ENCODE measurements at regions not wholly inside any gene's neighbourhood (a gene's known extent, or its start where the extent isn't known, plus 50 kb on each side); places are given as distances from the start of the nearest gene placed in this dataset.

GRCh38 chr10:105793071-105793470 is 1152.0 kb downstream of the SORCS3 start:
- no peak for DNase-seq (ENCODE audit: low spot score)

DNA sequence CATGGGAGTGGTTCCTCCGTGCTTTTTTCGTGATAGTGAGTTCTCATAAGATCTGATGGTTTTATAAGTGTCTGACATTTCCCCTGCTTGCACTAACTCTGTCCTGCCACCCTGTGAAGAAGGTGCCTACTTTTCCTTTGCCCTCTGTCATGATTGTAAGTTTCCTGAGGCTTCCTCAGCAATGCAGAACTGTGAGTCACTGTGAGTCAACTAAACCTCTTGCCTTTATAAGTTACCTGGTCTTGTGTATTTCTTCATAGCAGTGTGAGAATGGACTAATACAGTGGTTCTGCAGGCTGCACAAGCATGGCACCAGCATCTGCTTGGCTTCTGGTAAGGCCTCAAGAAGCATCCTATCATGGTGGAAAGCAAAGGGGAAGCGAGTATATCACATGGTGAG is 1144.6 kb downstream of the SORCS3 start:
- DNase-seq (ENCODE audit: low spot score): no peak

- DNase-seq (ENCODE audit: low spot score): no peak
These were observed 1142.9 kb downstream of the SORCS3 start for GRCh38 chr10:105783936-105784483.

DNA sequence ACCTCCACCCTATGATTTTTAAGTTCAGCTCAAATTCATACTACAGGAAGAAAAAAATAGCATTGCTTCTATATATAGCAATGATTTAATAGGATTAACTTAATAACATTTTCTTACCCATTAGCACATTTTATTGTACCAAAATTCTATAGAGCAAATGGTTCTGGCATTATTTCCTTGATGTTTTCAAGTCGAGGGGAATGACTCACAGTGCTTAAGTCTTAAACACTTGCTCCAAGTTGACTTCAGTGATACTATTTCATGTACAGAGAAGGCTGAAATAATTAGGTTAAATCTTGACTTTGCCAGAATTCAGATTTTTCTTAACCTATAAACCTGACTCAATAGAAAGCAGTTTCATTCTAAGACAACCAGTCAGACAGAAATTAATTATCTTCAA is 1133.8 kb downstream of the SORCS3 start:
- no peak for DNase-seq (ENCODE audit: low spot score)

- no peak for DNase-seq (ENCODE audit: low spot score)
These were observed 1133.3 kb downstream of the SORCS3 start for GRCh38 chr10:105774351-105774750.

- no peak for DNase-seq (ENCODE audit: low spot score)
These were observed 1129.6 kb downstream of the SORCS3 start for GRCh38 chr10:105770524-105771212.

- no peak for DNase-seq (ENCODE audit: low spot score)
These were observed 1128.4 kb downstream of the SORCS3 start for GRCh38 chr10:105769248-105770184.

- DNase-seq (ENCODE audit: low spot score): no peak
These were observed 1122.5 kb downstream of the SORCS3 start for GRCh38 chr10:105763611-105764010.

GRCh38 chr10:105761576-105762260 is 1120.6 kb downstream of the SORCS3 start:
- DNase-seq (ENCODE audit: low spot score): no peak

- DNase-seq (ENCODE audit: low spot score): no peak
These were observed 1118.6 kb downstream of the SORCS3 start for GRCh38 chr10:105759669-105760068.

GRCh38 chr10:105758209-105758998 is 1117.3 kb downstream of the SORCS3 start:
- no peak for DNase-seq (ENCODE audit: low spot score)

DNA sequence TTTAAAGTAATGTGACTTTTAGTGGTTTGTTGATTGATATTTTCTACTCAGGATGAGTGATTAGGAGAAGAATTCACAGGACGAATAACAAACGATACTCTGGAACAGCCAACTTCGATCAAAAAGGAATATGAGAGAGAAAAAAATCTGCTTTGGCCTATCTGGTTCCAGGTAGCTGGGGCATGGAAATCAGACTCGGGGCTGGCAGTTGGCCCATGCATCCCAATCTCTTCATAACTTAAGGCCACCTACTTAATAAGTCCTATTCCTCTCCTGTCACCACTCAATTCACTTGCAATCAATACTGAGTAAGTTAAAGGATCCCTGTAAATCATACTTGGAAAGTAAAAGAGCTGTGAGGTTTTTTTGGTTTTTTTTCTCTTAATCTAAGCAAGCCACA is 1116.2 kb downstream of the SORCS3 start:
- DNase-seq (ENCODE audit: low spot score): no peak

DNA sequence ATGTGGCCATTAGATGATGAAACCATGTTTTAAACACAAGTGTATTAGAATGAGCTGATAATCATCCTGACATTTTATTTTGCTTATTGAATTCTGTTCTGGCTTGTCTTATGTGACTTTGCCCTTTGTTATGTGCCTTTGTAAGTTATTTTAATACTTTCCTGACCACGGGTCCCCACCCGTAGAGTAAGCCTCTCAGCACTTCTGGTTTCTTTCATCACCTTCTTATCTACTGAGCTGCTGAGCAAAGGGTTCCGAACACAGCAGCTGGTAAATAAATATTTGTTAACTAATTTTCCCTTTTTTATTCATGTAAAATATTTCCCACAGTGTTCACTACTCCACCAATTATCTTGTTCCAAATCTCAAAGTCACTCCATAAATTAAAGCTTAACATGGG is 1115.3 kb downstream of the SORCS3 start:
- DNase-seq (ENCODE audit: low spot score): no peak

- DNase-seq (ENCODE audit: low spot score): no peak
These were observed 1110.6 kb downstream of the SORCS3 start for GRCh38 chr10:105751688-105752087.

- DNase-seq (ENCODE audit: low spot score): no peak
These were observed 1104.6 kb downstream of the SORCS3 start for GRCh38 chr10:105745596-105746148.

DNA sequence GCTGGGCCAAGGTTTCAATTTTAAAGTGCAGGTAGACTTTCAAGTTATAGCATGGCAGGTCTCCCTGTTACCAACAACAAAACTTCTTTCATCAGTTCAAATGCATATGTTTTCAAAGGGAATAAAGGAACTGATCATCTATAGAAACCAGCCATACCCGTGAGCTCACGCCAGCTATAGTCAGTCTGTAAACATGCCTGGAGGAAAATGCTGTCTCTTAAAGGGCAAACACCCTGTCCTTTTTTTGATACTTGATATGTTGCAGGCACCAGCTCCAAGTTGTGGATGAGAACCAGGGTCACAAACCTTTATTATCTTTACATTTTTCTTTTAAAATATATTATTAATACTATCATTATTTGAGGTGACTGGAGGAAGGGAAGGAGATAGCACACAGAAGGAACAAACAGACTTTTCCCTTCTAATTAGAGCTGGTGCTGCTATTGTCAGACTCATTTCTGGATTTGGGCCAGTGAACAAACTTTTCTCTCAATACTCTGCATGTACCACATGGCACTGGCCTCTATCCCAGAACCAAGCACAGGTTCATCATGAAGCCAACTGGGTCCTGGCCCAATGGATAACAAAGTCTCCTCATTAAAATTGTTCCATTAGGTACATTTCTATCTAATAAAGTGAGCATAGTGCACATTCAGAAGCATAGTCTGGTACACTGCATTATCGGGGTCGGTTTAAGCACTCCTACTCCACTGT is 1102.4 kb downstream of the SORCS3 start:
- no peak for DNase-seq (ENCODE audit: low spot score)

- no peak for DNase-seq (ENCODE audit: low spot score)
These were observed 1101.8 kb downstream of the SORCS3 start for GRCh38 chr10:105742923-105743322.

- no peak for DNase-seq (ENCODE audit: low spot score)
These were observed 1101.1 kb downstream of the SORCS3 start for GRCh38 chr10:105742184-105742583.

- no peak for DNase-seq (ENCODE audit: low spot score)
These were observed 1093.4 kb downstream of the SORCS3 start for GRCh38 chr10:105734479-105734878.

GRCh38 chr10:105733924-105734323 is 1092.8 kb downstream of the SORCS3 start:
- no peak for DNase-seq (ENCODE audit: low spot score)

- no peak for DNase-seq (ENCODE audit: low spot score)
These were observed 1088.3 kb downstream of the SORCS3 start for GRCh38 chr10:105729428-105729827.
